K562 (cell line): ENCODE measurements at regions not wholly inside any gene's neighbourhood (a gene's known extent, or its start where the extent isn't known, plus 50 kb on each side); places are given as distances from the start of the nearest gene placed in this dataset.

ENCODE experiments used
- CTCF ChIP-seq, 3 experiments: IDR thresholded peaks in 2 of 3; conservative IDR thresholded peaks in 1 of 3; 2 replicates each; pipeline ENCODE4 v1.5.1; 2011 to 2012; ENCODE audit warnings: low read length in 3 of 3, mild to moderate bottlenecking in 3 of 3, control low read depth in 2 of 3, improper control_type of control experiment in 1 of 3, inconsistent platforms in 1 of 3, low read depth in 1 of 3, mixed read lengths in 1 of 3, moderate library complexity in 1 of 3; ENCODE audit not compliant: insufficient read depth in 2 of 3
- FOS ChIP-seq: IDR thresholded peaks from 3 replicates; pipeline ENCODE4 v1.6.1; 2011; ENCODE audit not compliant: insufficient read length; ENCODE audit errors: extremely low read depth
- ZNF384 ChIP-seq: IDR thresholded peaks from 2 replicates; pipeline ENCODE4 v1.6.1; 2012; ENCODE audit warnings: low read depth, low read length, improper control_type of control experiment

- TF ChIP-seq CTCF (IDR thresholded peaks at IDR 0.05 in 2 of 3, conservative IDR thresholded peaks at IDR 0.05 in 1 of 3; ENCODE audit: insufficient read depth in 2 of 3, low read depth in 1 of 3, low read length in 3 of 3) = no peak
- no peak for TF ChIP-seq ZNF384
- no peak for TF ChIP-seq FOS
These were observed 635.2 kb upstream of the SPANXN1 start for GRCh38 chrX:144612076-144612475.
